ENCODE measurements at regions not wholly inside any gene's neighbourhood (a gene's known extent, or its start where the extent isn't known, plus 50 kb on each side); places are given as distances from the start of the nearest gene placed in this dataset.
"Not testable (repeated sequence)": the region's sequence is repeated elsewhere in the genome, so short reads cannot be mapped to it uniquely, and the experiment has no call there.

- DNase-seq = no peak
These were observed 390.9 kb upstream of the SGCG start for GRCh38 chr13:22789916-22790315.

GRCh38 chr13:22793598-22794134, 387.1 kb upstream of the SGCG start:
- no peak for DNase-seq

- DNase-seq = no peak
These were observed 380.0 kb upstream of the SGCG start for GRCh38 chr13:22800526-22801401.

GRCh38 chr13:22801402-22802003, 379.3 kb upstream of the SGCG start:
- DNase-seq = no peak

- DNase-seq = no peak
These were observed 368.0 kb upstream of the SGCG start for GRCh38 chr13:22812793-22813192.

GRCh38 chr13:22813531-22814377, 367.0 kb upstream of the SGCG start:
- DNase-seq = not testable (repeated sequence)

GRCh38 chr13:22814433-22814832, 366.3 kb upstream of the SGCG start:
- not testable (repeated sequence) for DNase-seq

GRCh38 chr13:22821589-22821988, 359.2 kb upstream of the SGCG start:
- no peak for DNase-seq

- DNase-seq = no peak
These were observed 355.6 kb upstream of the SGCG start for GRCh38 chr13:22825186-22825585.

- no peak for DNase-seq
These were observed 352.7 kb upstream of the SGCG start for GRCh38 chr13:22828081-22828480.

GRCh38 chr13:22836475-22836874, 344.3 kb upstream of the SGCG start:
- no peak for DNase-seq

- no peak for DNase-seq
These were observed 342.7 kb upstream of the SGCG start for GRCh38 chr13:22837980-22838647.

- DNase-seq = no peak
These were observed 340.9 kb upstream of the SGCG start for GRCh38 chr13:22839603-22840530.

- DNase-seq = no peak
These were observed 334.2 kb upstream of the SGCG start for GRCh38 chr13:22846551-22846950.

GRCh38 chr13:22848539-22849052, 332.2 kb upstream of the SGCG start:
- no peak for DNase-seq

- no peak for DNase-seq
These were observed 324.9 kb upstream of the SGCG start for GRCh38 chr13:22855926-22856325.

- not testable (repeated sequence) for DNase-seq
These were observed 321.8 kb upstream of the SGCG start for GRCh38 chr13:22858980-22859379.

- not testable (repeated sequence) for DNase-seq
These were observed 321.4 kb upstream of the SGCG start for GRCh38 chr13:22859411-22859810.

- DNase-seq = no peak
These were observed 318.8 kb upstream of the SGCG start for GRCh38 chr13:22861958-22862466.

- DNase-seq = no peak
These were observed 318.3 kb upstream of the SGCG start for GRCh38 chr13:22862478-22862877.

GRCh38 chr13:22866221-22866620, 314.6 kb upstream of the SGCG start:
- DNase-seq = no peak

All from CD4-positive, alpha-beta T cell treated with Interleukin-6 for 4 hours (primary cell).